Stimulated activated CD4-positive, alpha-beta T cell treated with anti-CD3 and anti-CD28 coated beads, Interleukin-4, amount 100 ng/mL, for 4 hours (primary cell): ENCODE measurements at regions not wholly inside any gene's neighbourhood (a gene's known extent, or its start where the extent isn't known, plus 50 kb on each side); places are given as distances from the start of the nearest gene placed in this dataset.

Experiments
- DNase-seq, 2 experiments: peaks; one replicate each; pipeline ENCODE4 v3.0.0-alpha.2; 2020

GRCh38 chr6:151702851-151703658, 104.4 kb upstream of the ESR1 start:
- DNase-seq = no peak

DNA sequence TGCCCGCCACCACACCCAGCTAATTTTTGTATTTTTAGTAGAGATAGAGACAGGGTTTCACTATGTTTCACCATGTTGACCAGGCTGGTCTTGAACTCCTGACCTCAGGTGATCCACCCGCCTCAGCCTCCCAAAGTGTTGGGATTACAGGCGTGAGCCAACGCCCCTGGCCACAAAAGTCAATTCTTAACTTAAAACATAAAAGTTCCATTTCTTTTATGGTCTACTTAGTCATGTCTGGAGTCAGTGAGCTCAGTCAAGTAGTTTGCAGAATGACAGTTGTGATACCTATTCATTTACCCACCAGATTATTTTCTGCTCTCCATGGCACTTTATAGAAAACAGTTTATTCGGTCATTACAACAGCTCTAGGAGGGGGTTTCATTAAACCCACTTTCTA, 103.1 kb upstream of the ESR1 start:
- no peak for DNase-seq

DNA sequence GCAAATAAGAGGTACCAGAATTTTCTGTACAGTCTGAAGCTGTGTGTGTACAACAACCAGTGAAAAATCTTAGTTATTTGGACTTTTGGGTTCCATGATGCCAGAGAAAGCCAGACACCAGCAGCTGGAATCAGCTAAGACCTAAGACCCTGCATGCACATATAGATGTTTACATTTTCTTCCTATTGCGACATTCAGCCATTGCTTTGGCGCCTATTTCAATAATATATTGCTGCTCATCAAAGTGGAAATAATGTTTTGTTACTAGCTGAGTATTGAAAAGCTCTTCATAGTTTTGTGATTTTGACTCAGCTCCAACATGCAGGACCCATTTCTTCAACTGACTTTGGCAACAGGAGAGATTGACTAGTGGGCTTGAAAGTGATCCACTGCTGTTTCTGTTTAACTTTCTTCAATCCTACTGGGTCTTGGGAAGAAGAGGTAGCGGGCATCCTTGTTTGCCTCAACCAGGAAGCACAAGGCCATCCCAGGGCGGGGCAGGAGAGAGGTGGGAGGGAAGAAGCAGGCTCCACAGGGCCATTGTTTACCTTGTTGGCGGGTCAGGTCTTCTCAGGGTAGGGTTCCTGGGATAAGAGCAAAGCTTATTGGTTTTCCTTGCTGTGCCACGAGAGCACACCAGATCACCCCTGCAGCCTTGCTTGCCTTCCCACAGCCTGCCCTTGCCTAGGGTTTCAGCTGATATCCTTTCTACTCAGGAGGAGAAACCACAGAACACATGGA, 101.3 kb upstream of the ESR1 start:
- no peak for DNase-seq

DNA sequence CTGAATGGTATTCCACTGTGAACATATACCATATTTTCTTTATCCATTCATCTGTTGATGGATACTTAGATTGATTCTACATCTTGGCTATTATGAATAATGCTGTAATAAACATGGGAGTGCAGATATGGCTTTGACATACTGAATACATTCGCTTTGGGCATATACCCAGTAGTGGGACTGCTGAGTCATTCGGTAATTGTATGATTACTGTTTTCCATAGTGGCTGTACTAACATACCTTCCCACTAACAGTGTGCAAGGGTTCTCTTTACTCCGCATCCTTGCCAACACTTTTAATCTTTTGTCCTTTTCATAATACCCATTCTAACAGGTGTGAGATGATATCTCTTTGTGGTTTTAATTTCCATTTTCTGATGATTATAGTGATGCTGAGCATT, 98.2 kb upstream of the ESR1 start:
- DNase-seq = no peak

DNA sequence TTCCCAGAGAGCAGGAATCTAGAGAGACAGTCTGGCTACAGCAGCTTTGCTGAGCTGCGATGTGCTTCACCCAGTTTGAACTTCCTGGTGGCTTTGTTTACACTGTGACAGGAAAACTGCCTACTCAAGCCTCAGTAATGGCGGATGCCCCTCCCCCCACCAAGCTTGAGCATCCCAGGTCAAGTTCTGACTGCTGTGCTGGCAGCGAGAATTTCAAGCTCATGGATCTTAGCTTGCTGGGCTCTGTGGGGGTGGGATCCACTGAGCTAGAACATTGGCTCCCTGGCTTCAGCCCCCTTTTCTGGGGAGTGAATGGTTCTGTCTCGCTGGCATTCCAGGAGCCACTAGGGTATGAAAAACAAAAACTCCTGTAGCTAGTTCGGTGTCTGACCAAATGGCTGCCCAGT, 91.0 kb upstream of the ESR1 start:
- peak in 1 of 2 experiments; percentile 5 for DNase-seq

DNA sequence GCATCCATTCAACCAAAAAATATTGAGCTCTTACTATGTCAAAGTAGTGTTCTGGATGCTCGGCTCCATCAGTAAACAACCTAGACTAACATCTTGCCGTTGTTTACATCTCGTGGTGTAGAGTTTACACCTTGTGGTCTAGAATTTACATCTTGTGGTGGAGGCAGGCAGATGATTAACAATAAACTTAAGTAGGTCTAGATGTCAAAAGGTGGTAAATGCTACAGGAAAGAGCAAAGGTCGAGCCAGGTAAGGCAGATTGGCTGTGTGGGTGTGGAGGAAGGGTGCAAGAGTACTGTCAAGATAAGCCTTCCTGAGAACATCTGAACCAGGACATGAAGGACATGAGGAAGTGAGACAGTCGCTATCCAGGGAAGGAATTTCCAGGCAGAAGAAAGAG, 88.4 kb upstream of the ESR1 start:
- no peak for DNase-seq

- no peak for DNase-seq
Observed at GRCh38 chr6:151721146-151721545, 86.3 kb upstream of the ESR1 start.

DNA sequence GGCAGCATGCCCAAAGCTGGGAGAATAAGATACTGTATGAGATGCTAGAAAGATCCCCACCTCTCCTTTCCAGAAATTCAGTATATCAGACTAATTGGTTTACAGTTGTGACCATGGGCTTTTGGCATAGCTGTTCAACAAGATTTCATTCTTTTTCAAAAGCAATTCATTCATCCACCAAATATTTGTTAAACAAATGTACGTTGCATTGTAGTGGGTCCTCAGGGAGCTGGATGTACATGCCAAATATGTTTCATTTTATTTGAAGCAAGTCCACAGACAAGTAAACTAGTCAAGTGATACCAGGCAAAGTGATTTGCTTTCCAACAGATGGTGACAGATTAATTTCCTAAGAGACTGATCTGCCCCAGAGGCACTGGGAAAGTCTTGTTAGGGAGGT, 85.8 kb upstream of the ESR1 start:
- no peak for DNase-seq

DNA sequence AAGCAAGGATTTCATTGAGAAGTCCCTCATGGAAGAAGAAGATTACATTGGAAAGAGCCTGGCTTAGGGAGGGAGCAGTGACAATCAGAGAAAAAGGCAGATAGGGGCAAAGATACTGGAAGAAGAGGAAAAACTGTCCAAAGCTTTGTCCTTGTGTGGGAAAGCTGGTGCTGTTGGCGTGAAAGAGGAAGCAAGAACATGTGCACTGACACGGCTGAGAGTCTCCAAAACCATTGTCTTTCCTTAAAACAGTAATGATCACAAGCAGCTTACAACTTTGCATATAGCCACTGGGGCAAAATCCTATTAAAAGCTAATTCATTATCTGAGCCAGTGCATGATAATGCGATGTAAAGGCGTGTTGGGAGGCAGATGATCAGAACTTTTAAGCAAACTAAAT, 85.1 kb upstream of the ESR1 start:
- no peak for DNase-seq

DNA sequence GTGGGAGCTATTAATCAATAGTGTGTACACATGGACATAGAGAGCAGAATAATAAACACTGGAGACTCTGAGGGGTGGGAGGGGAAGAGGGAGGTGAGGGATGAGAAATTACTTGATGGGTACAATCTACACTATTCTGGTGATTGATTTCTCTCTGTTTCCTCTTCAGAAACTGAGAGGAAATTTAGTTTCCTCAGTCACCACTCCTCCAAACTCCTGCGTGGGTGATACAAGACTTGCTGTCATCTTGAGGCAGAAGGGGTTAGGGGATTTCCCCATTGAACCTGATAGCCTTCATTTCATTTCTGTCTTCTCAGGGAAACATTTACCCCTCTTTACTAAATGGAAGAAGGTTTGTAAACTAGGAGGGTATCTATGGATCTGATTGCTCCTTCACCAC, 84.3 kb upstream of the ESR1 start:
- DNase-seq = peak; percentile 9 to 57

GRCh38 chr6:151729829-151730495, 77.5 kb upstream of the ESR1 start:
- no peak for DNase-seq

DNA sequence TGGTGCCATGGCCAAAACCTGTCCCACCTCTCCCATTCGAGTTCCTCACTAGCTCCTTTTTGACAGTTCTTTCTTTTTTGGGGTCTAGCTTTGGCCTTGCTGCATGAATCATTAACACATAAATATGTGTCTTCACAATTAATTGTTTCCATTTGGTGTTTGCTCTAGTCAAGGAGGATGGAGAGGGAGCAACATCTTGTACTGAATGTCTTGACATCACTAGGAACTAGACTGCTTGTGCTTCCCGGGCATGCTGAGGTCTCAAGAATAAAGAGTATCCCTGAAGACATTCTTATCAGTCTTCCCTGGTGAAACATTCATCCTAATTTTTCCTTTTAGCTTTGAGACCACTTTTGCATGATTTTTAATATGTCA, 77.0 kb upstream of the ESR1 start:
- DNase-seq = no peak

GRCh38 chr6:151731313-151731712, 76.2 kb upstream of the ESR1 start:
- no peak for DNase-seq

GRCh38 chr6:151733680-151734320, 73.7 kb upstream of the ESR1 start:
- no peak for DNase-seq

DNA sequence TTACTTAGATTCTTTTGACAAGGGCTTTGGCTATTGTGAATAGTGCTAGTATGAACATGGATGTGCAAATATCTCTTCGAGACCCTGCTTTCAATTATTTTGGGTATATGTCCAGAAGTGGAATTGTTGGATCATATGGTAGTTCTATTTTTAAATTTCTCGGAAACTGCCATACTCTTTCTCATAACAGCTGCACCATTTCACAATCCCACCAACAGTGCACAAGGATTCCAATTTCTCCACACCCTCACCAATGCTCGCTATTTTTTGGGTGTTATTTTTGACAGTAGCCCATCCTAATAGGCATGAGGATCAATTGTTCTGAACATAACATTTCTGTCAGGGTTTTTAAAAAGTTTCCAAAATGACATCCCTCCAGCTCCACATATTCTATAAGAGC, 69.2 kb upstream of the ESR1 start:
- no peak for DNase-seq

GRCh38 chr6:151738960-151739359, 68.5 kb upstream of the ESR1 start:
- DNase-seq = no peak

DNA sequence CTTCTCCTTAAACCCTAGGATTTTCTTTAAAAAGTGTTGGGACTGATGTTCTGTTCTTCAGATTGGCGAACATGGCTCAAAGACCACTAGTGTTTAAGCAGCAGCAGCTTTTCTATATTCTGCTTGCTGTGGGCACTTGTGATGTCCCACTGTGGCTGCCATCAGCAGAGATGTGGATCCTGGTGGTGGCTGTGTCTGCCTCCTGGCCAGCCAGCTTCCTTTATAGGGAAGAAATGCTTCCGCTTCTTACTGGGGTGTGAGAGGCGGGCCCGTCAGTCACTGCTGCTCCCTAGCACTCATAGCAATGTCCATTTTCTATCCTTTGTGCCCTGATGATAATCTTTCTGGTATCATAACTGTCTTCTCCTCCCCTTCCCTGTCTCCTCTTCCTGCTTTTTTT, 66.7 kb upstream of the ESR1 start:
- DNase-seq = no peak

GRCh38 chr6:151747896-151748295, 59.6 kb upstream of the ESR1 start:
- no peak for DNase-seq

DNA sequence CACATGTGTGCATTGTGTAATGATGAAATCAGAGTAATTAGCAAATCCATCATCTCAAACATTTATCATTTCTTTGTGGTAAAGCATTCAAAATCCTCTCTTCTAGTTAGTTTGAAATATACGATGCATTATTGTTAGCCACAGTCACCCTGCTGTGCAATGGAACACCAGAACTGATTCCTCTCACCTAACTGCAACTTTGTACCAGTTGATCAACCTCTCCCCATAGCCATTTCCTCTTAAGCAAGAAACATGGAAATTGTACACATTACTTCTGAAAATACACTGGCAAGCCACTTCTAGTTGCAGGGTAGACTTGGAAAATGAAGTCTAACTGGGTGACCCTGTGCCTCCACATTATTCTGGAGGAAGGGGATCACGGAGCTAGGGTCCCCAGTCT, 58.1 kb upstream of the ESR1 start:
- DNase-seq = no peak

DNA sequence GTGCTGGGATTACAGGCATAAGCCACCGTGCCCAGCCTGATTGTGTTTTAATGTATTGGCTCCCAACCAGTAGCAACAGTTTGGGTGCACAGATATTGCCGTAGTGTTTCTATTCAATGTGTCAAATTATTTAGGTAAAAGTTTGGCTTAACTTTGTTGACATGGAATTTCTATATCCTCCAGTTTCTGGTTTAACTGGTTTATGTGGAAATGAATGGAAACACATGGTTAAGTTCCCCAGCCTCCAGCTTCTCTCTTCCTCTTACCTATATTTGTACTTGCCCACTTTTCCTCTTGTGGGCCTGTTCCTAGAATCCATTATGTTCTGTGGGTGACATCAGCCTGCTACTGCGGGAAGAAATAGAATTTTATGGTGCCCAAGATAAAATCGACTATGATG, 53.9 kb upstream of the ESR1 start:
- no peak for DNase-seq

- DNase-seq = no peak
Observed at GRCh38 chr6:151757506-151757955, 50.0 kb upstream of the ESR1 start.
